Endodermal cell (in vitro differentiated cells): ENCODE measurements at regions not wholly inside any gene's neighbourhood (a gene's known extent, or its start where the extent isn't known, plus 50 kb on each side); places are given as distances from the start of the nearest gene placed in this dataset.

Experiments
- DNase-seq: peaks from one replicate; pipeline ENCODE4 v3.0.0-alpha.2; 2017
- H3K27ac ChIP-seq: 2 replicates; pipeline ENCODE4 v1.5.1; 2013; ENCODE audit warnings: mild to moderate bottlenecking, low read depth, low read length, moderate library complexity
- H3K27me3 ChIP-seq: 2 replicates; pipeline ENCODE4 v1.6.1; 2013; ENCODE audit warnings: mild to moderate bottlenecking, low read length, moderate library complexity; ENCODE audit not compliant: insufficient read depth, control insufficient read depth, poor library complexity, severe bottlenecking
- H3K36me3 ChIP-seq: 2 replicates; pipeline ENCODE4 v1.7.0; 2013; ENCODE audit warnings: mild to moderate bottlenecking, low read length, moderate library complexity; ENCODE audit not compliant: control insufficient read depth, insufficient read depth
- H3K4me1 ChIP-seq: one replicate; pipeline ENCODE4 v1.7.0; 2013; ENCODE audit warnings: low read length; ENCODE audit not compliant: control insufficient read depth, insufficient read depth
- H3K4me3 ChIP-seq: 2 replicates; pipeline ENCODE4 v1.5.1; 2013; ENCODE audit warnings: mild to moderate bottlenecking, low read length, moderate library complexity
- H3K9ac ChIP-seq: 2 replicates; pipeline ENCODE4 v1.6.1; 2013; ENCODE audit warnings: mild to moderate bottlenecking, low read length, moderate library complexity; ENCODE audit not compliant: poor library complexity, severe bottlenecking; ENCODE audit errors: extremely low read depth
- H3K9me3 ChIP-seq: 2 replicates; pipeline ENCODE4 v1.6.1; 2013; ENCODE audit warnings: mild to moderate bottlenecking, low read length, moderate library complexity; ENCODE audit not compliant: control insufficient read depth
- H3K27ac Mint-ChIP-seq: 2 replicates; pipeline ENCODE4 v1.8.0; 2020; ENCODE audit warnings: mixed read lengths
- H3K27me3 Mint-ChIP-seq: 2 replicates; pipeline ENCODE4 v1.8.0; 2021; ENCODE audit warnings: mild to moderate bottlenecking, mixed read lengths; ENCODE audit not compliant: insufficient read depth
- H3K36me3 Mint-ChIP-seq: 2 replicates; pipeline ENCODE4 v1.8.0; 2020; ENCODE audit warnings: low read depth, mixed read lengths
- H3K4me1 Mint-ChIP-seq: 2 replicates; pipeline ENCODE4 v1.8.0; 2020; ENCODE audit warnings: mixed read lengths
- H3K4me3 Mint-ChIP-seq: 2 replicates; pipeline ENCODE4 v1.8.0; 2020; ENCODE audit warnings: mild to moderate bottlenecking, moderate library complexity, mixed read lengths
- H3K9me3 Mint-ChIP-seq: 2 replicates; pipeline ENCODE4 v1.8.0; 2020; ENCODE audit warnings: mild to moderate bottlenecking, mixed read lengths
- WGBS, 2 experiments: methylation state at CpG; one replicate each; pipeline versions ENCODE4 v1.1.5 to v1.1.7; 2013; ENCODE audit warnings: missing lambda C conversion rate in 2 of 2, mixed read lengths in 1 of 2; ENCODE audit not compliant: insufficient coverage in 1 of 2, insufficient read length in 1 of 2; 5-methylcytosine and 5-hydroxymethylcytosine counted together
- TF ChIP-seq, protein P1 (sequence below): fragments of 200-600 bp; sonication (generic); conservative IDR thresholded peaks from 2 replicates; pipeline ENCODE4 v1.5.0; 2021; ENCODE audit warnings: antibody characterized with exemption, mild to moderate bottlenecking

DNA sequence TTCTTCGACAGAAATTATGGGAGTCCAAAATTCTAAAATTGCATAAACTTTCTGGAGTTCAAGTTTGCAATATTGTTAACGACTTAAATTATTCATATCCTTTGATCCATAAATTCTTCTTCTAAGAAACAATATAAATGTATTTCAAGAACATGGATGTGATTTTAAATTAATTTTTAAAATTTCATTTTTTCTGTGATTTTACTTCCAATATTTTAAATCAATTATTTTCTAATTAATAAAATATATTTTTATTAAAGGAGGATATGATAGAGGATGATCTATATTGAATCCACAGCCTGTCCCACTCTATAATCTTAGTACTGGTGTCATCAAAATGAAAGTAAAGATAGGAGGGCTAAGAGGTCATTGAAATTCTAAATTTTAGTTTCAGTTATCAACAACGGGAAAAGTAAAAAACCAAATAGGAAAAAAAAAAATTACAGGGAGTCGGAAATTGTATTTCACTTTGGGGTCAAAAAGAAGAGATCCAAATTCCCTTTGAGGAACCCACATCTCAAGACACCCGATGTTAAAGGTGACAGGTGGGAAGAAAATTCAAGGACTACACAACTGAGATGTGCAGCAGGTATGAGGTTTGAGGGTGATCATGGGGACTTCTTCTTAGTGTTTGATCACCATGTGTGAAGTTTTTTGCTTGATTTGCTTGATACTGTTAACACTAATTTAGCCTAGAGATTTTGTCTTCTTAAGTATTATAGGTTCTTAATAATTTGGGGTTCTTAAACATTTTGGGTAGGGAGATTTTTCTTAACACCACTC is 154.8 kb upstream of the RGS18 start:
- TF ChIP-seq, protein P1, sequence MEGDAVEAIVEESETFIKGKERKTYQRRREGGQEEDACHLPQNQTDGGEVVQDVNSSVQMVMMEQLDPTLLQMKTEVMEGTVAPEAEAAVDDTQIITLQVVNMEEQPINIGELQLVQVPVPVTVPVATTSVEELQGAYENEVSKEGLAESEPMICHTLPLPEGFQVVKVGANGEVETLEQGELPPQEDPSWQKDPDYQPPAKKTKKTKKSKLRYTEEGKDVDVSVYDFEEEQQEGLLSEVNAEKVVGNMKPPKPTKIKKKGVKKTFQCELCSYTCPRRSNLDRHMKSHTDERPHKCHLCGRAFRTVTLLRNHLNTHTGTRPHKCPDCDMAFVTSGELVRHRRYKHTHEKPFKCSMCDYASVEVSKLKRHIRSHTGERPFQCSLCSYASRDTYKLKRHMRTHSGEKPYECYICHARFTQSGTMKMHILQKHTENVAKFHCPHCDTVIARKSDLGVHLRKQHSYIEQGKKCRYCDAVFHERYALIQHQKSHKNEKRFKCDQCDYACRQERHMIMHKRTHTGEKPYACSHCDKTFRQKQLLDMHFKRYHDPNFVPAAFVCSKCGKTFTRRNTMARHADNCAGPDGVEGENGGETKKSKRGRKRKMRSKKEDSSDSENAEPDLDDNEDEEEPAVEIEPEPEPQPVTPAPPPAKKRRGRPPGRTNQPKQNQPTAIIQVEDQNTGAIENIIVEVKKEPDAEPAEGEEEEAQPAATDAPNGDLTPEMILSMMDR = no peak
- Histone ChIP-seq H3K9me3 (no peaks in the 10 kb centered on the region), H3K27me3 (no peaks in the 10 kb centered on the region), H3K36me3 (no peaks in the 10 kb centered on the region), H3K4me1 (no peaks in the 10 kb centered on the region), H3K27ac (no peak overlapping the region), H3K4me3 (no peak overlapping the region), H3K9ac (no peak overlapping the region)
- Mint-ChIP-seq H3K36me3 (no peaks in the 10 kb centered on the region), H3K9me3 (no peaks in the 10 kb centered on the region), H3K27ac (no peak overlapping the region), H3K4me1 (no peaks in the 10 kb centered on the region), H3K4me3 (no peak overlapping the region), H3K27me3 (no peaks in the 10 kb centered on the region)
- DNase-seq = no peak
- WGBS, 2 experiments = 92 to 93% methylated on average over 3 to 4 of the region's 5 CpGs

DNA sequence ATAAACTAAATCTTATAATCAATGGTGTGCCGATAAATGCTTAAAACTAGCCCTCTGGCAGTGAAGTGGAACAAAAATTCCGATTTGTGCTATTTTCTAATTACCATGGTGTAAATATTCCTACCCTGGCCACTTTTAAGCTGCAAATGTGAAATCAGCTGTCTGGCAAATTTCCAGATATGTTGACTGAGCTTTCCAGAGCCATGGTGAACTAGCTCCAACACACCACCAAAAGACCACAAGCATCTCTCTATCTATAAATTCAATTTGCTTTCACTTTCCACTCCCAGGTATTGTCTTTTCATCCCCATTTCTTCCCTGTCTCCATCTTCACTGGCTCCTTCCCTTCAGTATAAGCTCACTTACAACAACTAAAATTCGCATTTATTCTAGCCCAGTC is 152.3 kb upstream of the RGS18 start:
- WGBS, 2 experiments = 78 to 93% methylated on average over 2 to 3 of the region's 3 CpGs
- no peaks in the 10 kb centered on the region for H3K36me3 ChIP-seq
- Mint-ChIP-seq H3K9me3 (no peaks in the 10 kb centered on the region), H3K27me3 (no peaks in the 10 kb centered on the region), H3K36me3 (no peaks in the 10 kb centered on the region), H3K27ac (no peak overlapping the region), H3K4me3 (no peak overlapping the region), H3K4me1 (no peaks in the 10 kb centered on the region)
- no peak for DNase-seq
- TF ChIP-seq, protein P1 = no peak
- no peaks in the 10 kb centered on the region for H3K4me1 ChIP-seq
- no peak overlapping the region for H3K27ac ChIP-seq
- H3K9me3 ChIP-seq = no peaks in the 10 kb centered on the region
- H3K27me3 ChIP-seq = no peaks in the 10 kb centered on the region
- no peak overlapping the region for H3K4me3 ChIP-seq
- no peak overlapping the region for H3K9ac ChIP-seq

DNA sequence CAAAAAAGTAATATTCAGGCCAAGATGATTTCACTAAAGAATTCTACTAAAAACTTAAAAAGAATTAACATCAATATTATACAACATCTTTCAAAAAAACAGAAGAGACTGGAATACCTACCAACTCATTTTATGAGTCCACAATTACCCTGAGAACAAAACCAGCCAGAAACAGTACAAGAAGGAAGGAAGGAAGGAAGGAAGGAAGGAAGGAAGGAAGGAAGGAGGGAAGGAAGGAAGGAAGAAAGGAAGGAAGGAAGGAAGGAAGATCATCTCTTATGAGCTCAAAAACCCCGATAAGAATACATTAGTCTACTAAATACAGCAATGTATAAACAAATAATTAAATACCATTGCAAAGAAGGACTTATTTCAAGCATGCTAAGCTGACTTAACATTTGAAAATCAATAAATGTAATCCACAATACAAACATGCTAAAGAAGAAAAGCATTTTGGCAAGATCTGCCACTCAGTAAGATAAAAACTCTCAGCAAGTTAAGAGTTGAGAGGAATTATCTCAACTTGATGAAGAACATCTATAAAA is 149.9 kb upstream of the RGS18 start:
- Histone ChIP-seq H3K36me3 (no peaks in the 10 kb centered on the region), H3K27ac (no peak overlapping the region), H3K4me3 (no peak overlapping the region), H3K4me1 (no peaks in the 10 kb centered on the region), H3K27me3 (no peaks in the 10 kb centered on the region), H3K9me3 (no peaks in the 10 kb centered on the region), H3K9ac (no peak overlapping the region)
- Mint-ChIP-seq H3K36me3 (no peaks in the 10 kb centered on the region), H3K4me1 (no peaks in the 10 kb centered on the region), H3K27ac (no peak overlapping the region), H3K9me3 (no peaks in the 10 kb centered on the region), H3K4me3 (no peak overlapping the region), H3K27me3 (no peaks in the 10 kb centered on the region)
- TF ChIP-seq, protein P1 = no peak
- DNase-seq = no peak
- no CpG with 5 or more reads among the region's 1 CpG for WGBS, 2 experiments
